HepG2 (cell line): ENCODE measurements at regions not wholly inside any gene's neighbourhood (a gene's known extent, or its start where the extent isn't known, plus 50 kb on each side); places are given as distances from the start of the nearest gene placed in this dataset.

Experiments used
- ATAC-seq: fragments of 200-7000 bp; cut with Tn5 transposase; 3 replicates; pipeline ENCODE4 v1.9.1; 2020; ENCODE audit warnings: mild to moderate bottlenecking, moderate library complexity
- BruUV-seq: library from RNA; stranded (reverse); fragments of 400-500 nt; replicated peaks from 2 replicates; lab custom pipeline; 2021; lab: Mats Ljungman, UMichigan
- CTCF ChIA-PET: fragments of 300-600 bp; formaldehyde crosslinking; extraction: SDS; loops from one replicate; lab custom pipeline; 2021; ENCODE audit warnings: low total read pairs, inconsistent platforms, low intra/inter-chr PET ratio; lab: Yijun Ruan, JAX
- POLR2A ChIA-PET: fragments of 350-600 bp; sonication (Branson Sonifier 250); formaldehyde crosslinking; loops from one replicate; lab custom pipeline; 2020; ENCODE audit warnings: antibody characterized with exemption, inconsistent platforms; lab: Yijun Ruan, JAX
- DNase-seq: peaks from one replicate; pipeline ENCODE4 v3.0.0-alpha.2; 2015; ENCODE audit warnings: low spot score
- FAIRE-seq: peaks from 3 replicates; lab custom pipeline; 2011; peaks lifted over from hg19 to GRCh38; lab: Jason Lieb, UNC
- H2AFZ ChIP-seq: one replicate; pipeline ENCODE4 v1.6.1; 2011; ENCODE audit warnings: low read length, inconsistent platforms
- H3K27ac ChIP-seq: fragments of 300-600 bp; 3 replicates; pipeline ENCODE4 v1.8.0; 2011; ENCODE audit warnings: mixed run types, mild to moderate bottlenecking, mixed read lengths, low read length, inconsistent platforms; ENCODE audit not compliant: insufficient read depth; ENCODE audit errors: extremely low read length
- H3K27me3 ChIP-seq, 2 experiments: fragments of 200-600 bp in 1 of 2; 2 replicates in 1 of 2; 3 replicates in 1 of 2; pipeline versions ENCODE4 v1.6.0 to v1.8.0; 2011; ENCODE audit warnings: low read length in 2 of 2, mild to moderate bottlenecking in 2 of 2, moderate library complexity in 2 of 2, inconsistent platforms in 1 of 2; ENCODE audit not compliant: insufficient read depth in 2 of 2, control insufficient read depth in 1 of 2
- H3K36me3 ChIP-seq, 2 experiments: fragments of 200-600 bp in 1 of 2; replicated peaks in 1 of 2; 2 replicates in 1 of 2; 3 replicates in 1 of 2; pipeline versions ENCODE4 v1.5.1 to v1.8.0; 2011; ENCODE audit warnings: low read length in 2 of 2, inconsistent platforms in 1 of 2; ENCODE audit not compliant: insufficient read depth in 2 of 2, control insufficient read depth in 1 of 2
- H3K4me1 ChIP-seq: 2 replicates; pipeline ENCODE4 v1.5.1; 2012; ENCODE audit warnings: low read length, inconsistent platforms; ENCODE audit not compliant: insufficient read depth
- H3K4me2 ChIP-seq: 2 replicates; pipeline ENCODE4 v1.6.0; 2011; ENCODE audit warnings: low read depth, low read length, inconsistent platforms
- H3K4me3 ChIP-seq, 3 experiments: fragments of 200-600 bp in 1 of 3; sonication (generic), shearing (Covaris generic) in 1 of 3; replicated peaks in 1 of 3; 2 replicates each; pipeline ENCODE4 v1.5.1; 2011 to 2016; ENCODE audit warnings: low read length in 3 of 3, inconsistent platforms in 2 of 3, low read depth in 2 of 3, mild to moderate bottlenecking in 2 of 3, control low read depth in 1 of 3, mixed read lengths in 1 of 3; ENCODE audit not compliant: insufficient read depth in 1 of 3
- H3K79me2 ChIP-seq: one replicate; pipeline ENCODE4 v1.6.1; 2011; ENCODE audit warnings: low read length, inconsistent platforms; ENCODE audit not compliant: insufficient read depth
- H3K9ac ChIP-seq: 2 replicates; pipeline ENCODE4 v1.6.0; 2011; ENCODE audit warnings: mild to moderate bottlenecking, low read depth, low read length, inconsistent platforms; ENCODE audit not compliant: insufficient read depth
- H3K9me3 ChIP-seq: 2 replicates; pipeline ENCODE4 v1.5.1; 2012; ENCODE audit warnings: mild to moderate bottlenecking, low read length
- H4K20me1 ChIP-seq: 2 replicates; pipeline ENCODE4 v1.6.0; 2011; ENCODE audit warnings: inconsistent platforms, mild to moderate bottlenecking, low read length, moderate library complexity; ENCODE audit not compliant: insufficient read depth
- CC2D1A ChIP-seq: sonication (generic); formaldehyde crosslinking; IDR thresholded peaks from 2 replicates; pipeline ENCODE4 v1.8.1; 2023; ENCODE audit warnings: mild to moderate bottlenecking, missing genetic modification reagents
- DR1 ChIP-seq: sonication (generic); formaldehyde crosslinking; IDR thresholded peaks from 2 replicates; pipeline ENCODE4 v1.8.0; 2021; ENCODE audit warnings: mild to moderate bottlenecking, missing genetic modification reagents, inconsistent platforms
- ISL2 ChIP-seq: sonication (generic); formaldehyde crosslinking; IDR thresholded peaks from 2 replicates; pipeline ENCODE4 v1.5.0; 2020; ENCODE audit warnings: missing genetic modification reagents
- MEIS1 ChIP-seq: sonication (generic); formaldehyde crosslinking; IDR thresholded peaks from 2 replicates; pipeline ENCODE4 v1.9.0; 2021; ENCODE audit warnings: mild to moderate bottlenecking, missing genetic modification reagents, moderate library complexity, borderline replicate concordance
- MEIS2 ChIP-seq: sonication (generic); formaldehyde crosslinking; IDR thresholded peaks from 2 replicates; pipeline ENCODE4 v1.9.0; 2021; ENCODE audit warnings: mild to moderate bottlenecking, missing genetic modification reagents
- NFYB ChIP-seq: sonication (generic); formaldehyde crosslinking; IDR thresholded peaks from 2 replicates; pipeline ENCODE4 v1.4.0; 2020; ENCODE audit warnings: missing genetic modification reagents
- POLR2A ChIP-seq, 2 experiments: IDR thresholded peaks; 2 replicates each; pipeline ENCODE4 v1.6.1; 2011; ENCODE audit warnings: low read depth in 2 of 2, low read length in 2 of 2, mild to moderate bottlenecking in 1 of 2, moderate library complexity in 1 of 2; ENCODE audit not compliant: insufficient read depth in 1 of 2
- SALL2 ChIP-seq: sonication (generic); formaldehyde crosslinking; IDR thresholded peaks from 2 replicates; pipeline ENCODE4 v1.8.1; 2023; ENCODE audit warnings: mild to moderate bottlenecking, missing genetic modification reagents, inconsistent platforms
- SP2 ChIP-seq: sonication (generic); formaldehyde crosslinking; IDR thresholded peaks from 2 replicates; pipeline ENCODE4 v1.5.1; 2020; ENCODE audit warnings: mild to moderate bottlenecking, missing genetic modification reagents
- ZNF432 ChIP-seq: sonication (generic); formaldehyde crosslinking; IDR thresholded peaks from 2 replicates; pipeline ENCODE4 v1.5.0; 2020; ENCODE audit warnings: missing genetic modification reagents, mild to moderate bottlenecking, borderline replicate concordance
- ZNF644 ChIP-seq: IDR thresholded peaks from 2 replicates; pipeline ENCODE4 v1.6.1; 2016; ENCODE audit warnings: low read depth
- ZNF737 ChIP-seq: sonication (generic); formaldehyde crosslinking; IDR thresholded peaks from 2 replicates; pipeline ENCODE4 v1.5.0; 2020; ENCODE audit warnings: missing genetic modification reagents, mild to moderate bottlenecking, borderline replicate concordance
- ZNF768 ChIP-seq: sonication (generic); formaldehyde crosslinking; IDR thresholded peaks from 2 replicates; pipeline ENCODE4 v1.4.0; 2020; ENCODE audit warnings: missing genetic modification reagents
- ZNF776 ChIP-seq: sonication (generic); formaldehyde crosslinking; IDR thresholded peaks from 2 replicates; pipeline ENCODE4 v1.4.0; 2020; ENCODE audit warnings: mild to moderate bottlenecking, missing genetic modification reagents
- ZNF83 ChIP-seq: sonication (generic); formaldehyde crosslinking; IDR thresholded peaks from 2 replicates; pipeline ENCODE4 v1.4.0; 2020; ENCODE audit warnings: missing genetic modification reagents, mild to moderate bottlenecking, borderline replicate concordance
- ZNF839 ChIP-seq: sonication (generic); formaldehyde crosslinking; IDR thresholded peaks from 2 replicates; pipeline ENCODE4 v1.4.0; 2020; ENCODE audit warnings: missing genetic modification reagents, mild to moderate bottlenecking, borderline replicate concordance
- WGBS: methylation state at CpG from one replicate; pipeline ENCODE4 v1.1.6; 2017; ENCODE audit warnings: low lambda C conversion rate; 5-methylcytosine and 5-hydroxymethylcytosine counted together
- in situ Hi-C: cut with HindIII; loops from 2 replicates; pipeline ENCODE4 v1.10.0; 2017; ENCODE audit warnings: low pct_unique_long_range_greater_than_20kb; ENCODE audit not compliant: extremely low pct_ligation_motif_present
- intact Hi-C: fragments of 100-400 bp; cut with micrococcal nuclease; formaldehyde crosslinking; loops from one replicate; pipeline ENCODE4 v1.10.0; 2022; ENCODE audit not compliant: unreplicated experiment
- TF ChIP-seq, protein P1 (sequence below): IDR thresholded peaks from 2 replicates; pipeline ENCODE4 v1.6.1; 2016; ENCODE audit warnings: mild to moderate bottlenecking
- TF ChIP-seq, protein P2 (sequence below): sonication (generic); formaldehyde crosslinking; IDR thresholded peaks from 2 replicates; pipeline ENCODE4 v1.4.0; 2020; ENCODE audit warnings: missing genetic modification reagents
- TF ChIP-seq, protein P3 (sequence below): sonication (generic); formaldehyde crosslinking; IDR thresholded peaks from 2 replicates; pipeline ENCODE4 v1.8.1; 2022; ENCODE audit warnings: mild to moderate bottlenecking, missing genetic modification reagents

DNA sequence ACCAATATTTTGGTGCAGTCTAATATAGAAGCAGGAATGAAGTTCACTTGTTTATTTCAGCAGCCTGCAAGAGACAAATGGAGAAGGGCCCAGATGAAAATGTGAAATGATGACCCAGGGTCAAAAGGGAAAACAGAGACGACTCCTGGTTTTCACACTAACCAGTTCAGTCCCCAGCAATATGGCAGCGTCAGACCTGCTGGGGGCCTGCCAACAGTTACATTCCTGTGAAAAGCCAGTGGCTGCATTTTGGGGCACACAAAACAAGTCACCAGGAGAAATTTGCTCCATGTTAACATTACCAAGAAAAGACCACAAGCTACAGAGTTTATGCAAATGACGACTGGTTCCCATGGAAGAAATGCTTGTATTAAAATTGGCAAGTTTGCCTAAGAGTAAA lies 80.2 kb downstream of the CCDC34 start:
- ATAC-seq (no peak; the same call in 2 of the 3 replicates), DNase-seq (no peak), FAIRE-seq (no peak)
- H3K9ac ChIP-seq = no peak overlapping the region
- in situ Hi-C loops = no loop called here
- no peak overlapping the region for H2AFZ ChIP-seq
- peaks cover 25% of the 10 kb centered on the region for H3K4me1 ChIP-seq
- H4K20me1 ChIP-seq = no peaks in the 10 kb centered on the region
- no TSS peak for BruUV-seq
- no peak overlapping the region for H3K27ac ChIP-seq
- H3K9me3 ChIP-seq = no peaks in the 10 kb centered on the region
- H3K4me3 ChIP-seq = no peak overlapping the region; a peak in 1 of 6 replicates
- H3K36me3 ChIP-seq = no peaks in the 10 kb centered on the region
- CTCF ChIA-PET = no interaction called here
- POLR2A ChIA-PET = interaction anchor here (0.9 kb wide), 1 partner anchor 113 kb away, joined by 3 read pairs; no protein-coding TSS in a partner anchor
- peak overlapping the region; percentile 74 for H3K4me2 ChIP-seq
- no peaks in the 10 kb centered on the region for H3K79me2 ChIP-seq
- intact Hi-C loops = no loop called here
- WGBS = 31% methylated on average over 3 of the region's 3 CpGs
- no peaks in the 10 kb centered on the region; a peak in 1 of 5 replicates for H3K27me3 ChIP-seq
- TF ChIP-seq POLR2A (IDR thresholded peaks at IDR 0.05; ENCODE audit: insufficient read depth in 1 of 2, low read depth in 2 of 2, low read length in 2 of 2) = no peak
- TF ChIP-seq ZNF644 (CRISPR knock-in tag) = peak; percentile 64; the same call in 1 of the 2 replicates
- no peak for TF ChIP-seq ZNF432
- TF ChIP-seq ZNF776 (CRISPR knock-in tag) = no peak
- TF ChIP-seq, protein P1, sequence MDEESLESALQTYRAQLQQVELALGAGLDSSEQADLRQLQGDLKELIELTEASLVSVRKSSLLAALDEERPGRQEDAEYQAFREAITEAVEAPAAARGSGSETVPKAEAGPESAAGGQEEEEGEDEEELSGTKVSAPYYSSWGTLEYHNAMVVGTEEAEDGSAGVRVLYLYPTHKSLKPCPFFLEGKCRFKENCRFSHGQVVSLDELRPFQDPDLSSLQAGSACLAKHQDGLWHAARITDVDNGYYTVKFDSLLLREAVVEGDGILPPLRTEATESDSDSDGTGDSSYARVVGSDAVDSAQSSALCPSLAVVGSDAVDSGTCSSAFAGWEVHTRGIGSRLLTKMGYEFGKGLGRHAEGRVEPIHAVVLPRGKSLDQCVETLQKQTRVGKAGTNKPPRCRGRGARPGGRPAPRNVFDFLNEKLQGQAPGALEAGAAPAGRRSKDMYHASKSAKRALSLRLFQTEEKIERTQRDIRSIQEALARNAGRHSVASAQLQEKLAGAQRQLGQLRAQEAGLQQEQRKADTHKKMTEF (CRISPR knock-in tag) = 0 out of 2 replicates have a peak, but pooled peaks have one; percentile 3
- peak; percentile 15; the same call in 1 of the 2 replicates for TF ChIP-seq ZNF768 (CRISPR knock-in tag)
- no peak for TF ChIP-seq CC2D1A (CRISPR knock-in tag)
- no peak for TF ChIP-seq ZNF737 (CRISPR knock-in tag)
- no peak for TF ChIP-seq ISL2 (CRISPR knock-in tag)
- TF ChIP-seq MEIS1 (CRISPR knock-in tag) = no peak
- no peak for TF ChIP-seq ZNF839
- no peak for TF ChIP-seq SALL2
- TF ChIP-seq SP2 (CRISPR knock-in tag) = no peak
- TF ChIP-seq NFYB (CRISPR knock-in tag) = no peak
- TF ChIP-seq, protein P2, sequence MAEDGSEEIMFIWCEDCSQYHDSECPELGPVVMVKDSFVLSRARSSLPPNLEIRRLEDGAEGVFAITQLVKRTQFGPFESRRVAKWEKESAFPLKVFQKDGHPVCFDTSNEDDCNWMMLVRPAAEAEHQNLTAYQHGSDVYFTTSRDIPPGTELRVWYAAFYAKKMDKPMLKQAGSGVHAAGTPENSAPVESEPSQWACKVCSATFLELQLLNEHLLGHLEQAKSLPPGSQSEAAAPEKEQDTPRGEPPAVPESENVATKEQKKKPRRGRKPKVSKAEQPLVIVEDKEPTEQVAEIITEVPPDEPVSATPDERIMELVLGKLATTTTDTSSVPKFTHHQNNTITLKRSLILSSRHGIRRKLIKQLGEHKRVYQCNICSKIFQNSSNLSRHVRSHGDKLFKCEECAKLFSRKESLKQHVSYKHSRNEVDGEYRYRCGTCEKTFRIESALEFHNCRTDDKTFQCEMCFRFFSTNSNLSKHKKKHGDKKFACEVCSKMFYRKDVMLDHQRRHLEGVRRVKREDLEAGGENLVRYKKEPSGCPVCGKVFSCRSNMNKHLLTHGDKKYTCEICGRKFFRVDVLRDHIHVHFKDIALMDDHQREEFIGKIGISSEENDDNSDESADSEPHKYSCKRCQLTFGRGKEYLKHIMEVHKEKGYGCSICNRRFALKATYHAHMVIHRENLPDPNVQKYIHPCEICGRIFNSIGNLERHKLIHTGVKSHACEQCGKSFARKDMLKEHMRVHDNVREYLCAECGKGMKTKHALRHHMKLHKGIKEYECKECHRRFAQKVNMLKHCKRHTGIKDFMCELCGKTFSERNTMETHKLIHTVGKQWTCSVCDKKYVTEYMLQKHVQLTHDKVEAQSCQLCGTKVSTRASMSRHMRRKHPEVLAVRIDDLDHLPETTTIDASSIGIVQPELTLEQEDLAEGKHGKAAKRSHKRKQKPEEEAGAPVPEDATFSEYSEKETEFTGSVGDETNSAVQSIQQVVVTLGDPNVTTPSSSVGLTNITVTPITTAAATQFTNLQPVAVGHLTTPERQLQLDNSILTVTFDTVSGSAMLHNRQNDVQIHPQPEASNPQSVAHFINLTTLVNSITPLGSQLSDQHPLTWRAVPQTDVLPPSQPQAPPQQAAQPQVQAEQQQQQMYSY (CRISPR knock-in tag) = peak; percentile 85
- no peak for TF ChIP-seq ZNF83 (CRISPR knock-in tag)
- TF ChIP-seq MEIS2 (CRISPR knock-in tag) = no peak
- TF ChIP-seq, protein P3, sequence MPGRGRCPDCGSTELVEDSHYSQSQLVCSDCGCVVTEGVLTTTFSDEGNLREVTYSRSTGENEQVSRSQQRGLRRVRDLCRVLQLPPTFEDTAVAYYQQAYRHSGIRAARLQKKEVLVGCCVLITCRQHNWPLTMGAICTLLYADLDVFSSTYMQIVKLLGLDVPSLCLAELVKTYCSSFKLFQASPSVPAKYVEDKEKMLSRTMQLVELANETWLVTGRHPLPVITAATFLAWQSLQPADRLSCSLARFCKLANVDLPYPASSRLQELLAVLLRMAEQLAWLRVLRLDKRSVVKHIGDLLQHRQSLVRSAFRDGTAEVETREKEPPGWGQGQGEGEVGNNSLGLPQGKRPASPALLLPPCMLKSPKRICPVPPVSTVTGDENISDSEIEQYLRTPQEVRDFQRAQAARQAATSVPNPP (CRISPR knock-in tag) = no peak
- no peak for TF ChIP-seq DR1 (CRISPR knock-in tag)
